ENCODE measurements at regions not wholly inside any gene's neighbourhood (a gene's known extent, or its start where the extent isn't known, plus 50 kb on each side); places are given as distances from the start of the nearest gene placed in this dataset.
"Not testable (repeated sequence)": the region's sequence is repeated elsewhere in the genome, so short reads cannot be mapped to it uniquely, and the experiment has no call there.

GRCh38 chr11:34750692-34751405 is 130.0 kb downstream of the EHF start:
- no peak for DNase-seq

GRCh38 chr11:34749666-34750659 is 129.1 kb downstream of the EHF start:
- no peak for DNase-seq

- no peak for DNase-seq
Measured at GRCh38 chr11:34748036-34748435, 127.1 kb downstream of the EHF start.

GRCh38 chr11:34747251-34747650 is 126.4 kb downstream of the EHF start:
- no peak for DNase-seq

- DNase-seq: no peak
Measured at GRCh38 chr11:34745195-34745594, 124.3 kb downstream of the EHF start.

GRCh38 chr11:34744511-34744910 is 123.6 kb downstream of the EHF start:
- no peak for DNase-seq

GRCh38 chr11:34738237-34738636 is 117.3 kb downstream of the EHF start:
- no peak for DNase-seq

DNA sequence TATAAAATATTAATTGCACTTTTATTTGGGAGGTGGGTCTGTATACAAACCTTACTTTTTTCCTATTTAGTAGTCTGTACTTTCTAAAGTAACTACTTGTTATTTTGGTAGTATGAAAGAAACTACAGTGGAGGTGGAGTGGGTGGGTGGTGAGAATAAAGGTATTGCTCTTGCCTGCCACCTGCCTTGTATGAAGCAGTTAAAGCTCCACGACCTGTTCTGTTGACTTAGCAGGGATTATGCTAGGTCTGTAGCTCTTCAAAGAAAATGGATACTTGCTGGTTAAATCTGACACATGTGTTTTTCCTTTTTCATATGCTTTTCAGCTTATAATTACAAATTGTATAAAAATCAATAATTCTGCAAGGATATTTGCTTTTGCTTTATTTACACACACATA is 111.9 kb downstream of the EHF start:
- DNase-seq: no peak

DNA sequence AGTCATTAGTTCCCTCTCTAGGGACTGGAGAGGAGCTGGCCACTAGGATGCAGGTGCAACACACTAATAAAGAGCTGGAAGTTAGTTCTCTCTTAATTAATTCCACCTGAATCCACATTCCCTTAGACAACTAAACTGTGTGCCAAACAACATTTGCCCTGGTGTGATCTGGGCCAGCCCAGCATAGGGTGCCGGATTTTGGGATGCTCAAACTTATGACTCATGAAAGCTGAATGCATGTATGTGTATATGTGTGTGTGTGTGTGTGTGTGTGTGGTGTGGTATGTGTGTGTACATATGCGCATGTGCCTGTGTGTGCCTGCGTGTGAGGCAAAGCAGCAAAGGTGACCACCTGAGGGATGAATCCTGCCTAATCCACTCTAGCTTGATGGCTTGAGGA is 110.7 kb downstream of the EHF start:
- DNase-seq: no peak

GRCh38 chr11:34730544-34731295 is 109.8 kb downstream of the EHF start:
- DNase-seq: no peak

- DNase-seq: no peak
Measured at GRCh38 chr11:34728609-34729008, 107.7 kb downstream of the EHF start.

- DNase-seq: no peak
Measured at GRCh38 chr11:34727228-34727737, 106.4 kb downstream of the EHF start.

DNA sequence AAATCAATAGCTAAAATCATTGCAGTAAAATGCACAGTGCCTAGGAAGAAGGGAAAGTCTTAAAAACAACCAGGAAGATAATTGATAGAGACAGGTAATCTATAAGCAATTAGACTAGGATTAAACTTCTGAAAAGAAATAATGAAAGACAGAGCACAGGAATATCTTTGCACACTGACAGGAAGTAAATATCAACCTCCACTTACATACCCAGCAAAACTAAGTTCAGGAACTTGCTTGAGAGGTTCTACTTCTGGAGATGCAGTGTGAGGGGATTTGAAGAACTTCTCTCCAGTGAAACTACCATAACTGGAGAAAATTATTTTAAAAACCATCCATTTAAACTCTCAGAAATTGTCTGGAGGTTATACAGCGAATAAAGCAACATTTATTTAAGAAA is 104.1 kb downstream of the EHF start:
- DNase-seq: no peak

- DNase-seq: no peak
Measured at GRCh38 chr11:34721646-34722045, 100.8 kb downstream of the EHF start.

DNA sequence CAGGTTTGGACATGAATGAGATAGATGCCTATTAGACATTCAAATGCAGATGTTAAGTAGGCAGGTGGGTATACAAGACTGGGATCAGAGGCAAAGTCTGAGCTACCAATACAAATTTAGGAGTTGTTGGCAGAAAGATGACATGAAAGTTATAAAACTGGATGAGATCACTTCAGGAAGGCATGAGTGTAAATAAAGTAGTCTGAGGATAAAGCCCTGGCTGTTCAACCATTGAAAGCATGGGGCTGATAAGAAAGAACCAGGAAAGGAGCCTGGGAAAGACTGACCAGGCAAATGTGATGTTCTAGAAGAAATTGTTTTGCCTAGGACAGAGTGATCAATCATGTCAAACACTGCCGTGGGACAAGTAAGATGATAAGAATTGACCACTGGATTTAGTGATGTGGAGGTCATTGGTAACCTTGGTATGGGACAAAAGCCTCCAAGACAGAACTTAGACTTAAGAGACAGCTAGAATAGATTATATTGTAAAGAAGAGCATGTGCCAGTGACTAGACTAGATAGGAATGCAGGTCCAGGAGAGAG is 98.5 kb downstream of the EHF start:
- DNase-seq: no peak

DNA sequence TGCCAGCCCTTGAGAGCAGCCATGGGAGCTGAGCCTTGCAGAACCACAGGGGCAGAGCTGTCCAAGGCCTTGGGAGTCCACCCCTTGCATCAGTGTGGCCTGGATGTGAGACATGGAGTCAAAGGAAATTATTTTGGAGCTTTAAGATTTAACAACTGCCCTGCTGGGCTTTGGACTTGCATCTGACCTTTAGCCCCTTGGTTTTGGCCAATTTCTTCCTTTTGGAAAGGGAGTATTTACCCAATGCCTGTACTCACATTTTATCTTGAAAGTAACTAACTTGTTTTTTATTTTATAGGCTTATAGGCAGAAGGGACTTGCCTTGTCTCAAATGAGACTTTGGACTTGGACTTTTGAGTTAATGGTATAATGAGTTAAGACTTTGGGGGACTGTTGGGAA is 92.7 kb downstream of the EHF start:
- DNase-seq: not testable (repeated sequence)

Data from suppressor macrophage treated with lipopolysaccharide for 4 hours (primary cell).